ENCODE measurements at regions not wholly inside any gene's neighbourhood (a gene's known extent, or its start where the extent isn't known, plus 50 kb on each side); places are given as distances from the start of the nearest gene placed in this dataset.

DNA sequence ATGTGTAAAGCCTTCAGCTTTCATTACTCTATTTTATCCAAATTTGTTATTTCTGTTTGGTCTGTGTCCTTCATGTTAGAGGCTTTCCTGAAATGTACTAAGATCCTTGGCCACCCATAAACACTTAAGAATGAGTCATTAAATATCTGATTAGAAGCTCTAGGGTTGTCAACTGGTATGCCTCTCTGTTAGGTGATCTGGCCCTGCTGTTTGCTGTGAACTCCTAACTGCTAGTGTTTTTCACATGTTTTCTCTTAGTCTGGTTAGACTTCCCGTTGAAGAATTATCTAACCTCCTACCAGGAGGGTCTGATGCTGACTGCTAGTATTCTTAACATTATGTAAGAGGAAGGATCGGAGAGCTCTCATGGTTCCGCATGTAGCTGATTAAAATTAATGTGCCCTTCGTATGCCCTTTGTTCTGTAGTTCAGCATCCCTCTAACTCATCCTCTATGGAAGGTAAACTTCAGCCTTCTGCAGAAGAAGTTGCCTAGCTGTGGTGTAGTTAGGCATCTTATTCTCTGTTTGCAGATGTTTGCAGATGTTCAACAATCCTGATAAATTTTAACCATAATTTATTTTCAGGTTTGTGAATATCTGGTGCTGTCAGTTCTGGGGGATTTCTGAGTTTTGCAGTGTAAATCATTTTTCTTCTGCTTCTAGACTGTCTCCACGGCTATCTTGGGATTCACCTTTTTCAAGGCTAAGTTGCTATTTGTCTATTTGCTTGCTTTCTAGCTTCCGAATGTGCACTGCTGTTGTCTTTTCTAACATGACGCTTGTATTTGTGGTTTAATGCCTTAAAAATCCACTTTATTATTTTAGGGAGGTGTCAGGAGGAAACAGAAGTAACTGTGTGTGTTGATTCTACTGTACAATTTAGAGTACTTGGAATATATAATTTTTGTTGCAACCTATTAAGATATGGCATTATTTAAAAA lies 207.2 kb upstream of the SPRY2 start:
- H2AFZ ChIP-seq (ENCODE audit: low read length) = peak overlapping the region; percentile 66
- no peak overlapping the region for H3K4ac ChIP-seq (ENCODE audit: low read length)
- no peak overlapping the region for H3K14ac ChIP-seq (ENCODE audit: low read length)
- no peak overlapping the region for H3K23ac ChIP-seq (ENCODE audit: low read depth, low read length, poor library complexity)
- no peak overlapping the region for H4K8ac ChIP-seq (ENCODE audit: low read depth, low read length)
- no peak overlapping the region for H3K18ac ChIP-seq (ENCODE audit: low read length)
- no peak overlapping the region for H3K27ac ChIP-seq (replicated peaks; ENCODE audit: low read length)
- H3K4me3 ChIP-seq (ENCODE audit: low read length in 2 of 2) = no peak overlapping the region
- no peak overlapping the region for H3K4me2 ChIP-seq (ENCODE audit: insufficient read depth, low read length, poor library complexity, severe bottlenecking)
- H2BK12ac ChIP-seq (ENCODE audit: low read length) = no peak overlapping the region
- H3K36me3 ChIP-seq (replicated peaks in 1 of 2; ENCODE audit: control insufficient read depth in 2 of 2, insufficient read depth in 2 of 2, low read length in 2 of 2) = no peaks in the 10 kb centered on the region
- no peak overlapping the region for H3K9ac ChIP-seq (ENCODE audit: low read depth, low read length, poor library complexity)
- H2BK15ac ChIP-seq (ENCODE audit: low read length) = no peak overlapping the region
- peaks cover 2 to 19% of the 10 kb centered on the region in 2 donors for H3K4me1 ChIP-seq (ENCODE audit: control insufficient read depth in 2 of 2, insufficient read depth in 1 of 2, low read depth in 1 of 2, low read length in 2 of 2)
- no peaks in the 10 kb centered on the region for H3K79me1 ChIP-seq (ENCODE audit: low read depth, low read length)
- no peaks in the 10 kb centered on the region for H3K9me3 ChIP-seq (replicated peaks in 1 of 2; ENCODE audit: control insufficient read depth in 2 of 2, insufficient read depth in 1 of 2, low read depth in 1 of 2, low read length in 2 of 2)
- no peak overlapping the region for H2BK5ac ChIP-seq (ENCODE audit: low read length)
- H2AK5ac ChIP-seq (ENCODE audit: low read depth, low read length) = no peak overlapping the region
- no CpG with 5 or more reads among the region's 7 CpGs for WGBS, 2 donors (ENCODE audit: extremely low coverage in 2 of 2, insufficient read length in 2 of 2, insufficient replicate concordance in 1 of 2)
- no peak overlapping the region for H2BK120ac ChIP-seq (ENCODE audit: low read depth, low read length)
- DNase-seq (ENCODE audit: low spot score) = no peak
- H3K27me3 ChIP-seq (ENCODE audit: control insufficient read depth in 3 of 3, insufficient read depth in 3 of 3, low read depth in 1 of 3, low read length in 3 of 3) = no peaks in the 10 kb centered on the region
- no peak overlapping the region for H4K91ac ChIP-seq (ENCODE audit: low read depth, low read length, poor library complexity)

DNA sequence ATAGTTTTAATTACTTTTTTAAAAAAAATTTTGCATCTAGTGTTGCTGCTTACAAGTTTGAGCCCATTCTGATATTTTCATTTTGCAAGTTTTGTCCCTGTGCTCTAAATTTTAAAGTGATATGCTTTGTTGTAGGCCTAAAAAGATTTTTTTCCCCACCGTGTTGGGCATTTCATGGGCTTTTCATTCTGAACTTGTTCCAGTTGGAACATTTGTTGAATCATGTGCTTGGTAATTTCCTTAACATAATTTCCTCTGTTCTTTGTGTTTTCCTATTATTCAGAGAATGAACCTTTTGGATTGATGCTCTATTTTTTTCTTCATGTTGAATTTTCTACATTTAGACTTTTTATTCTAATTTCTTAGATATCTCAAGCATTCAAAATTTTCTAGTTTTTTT lies 206.4 kb upstream of the SPRY2 start:
- H3K27ac ChIP-seq (replicated peaks; ENCODE audit: low read length) = no peak overlapping the region
- H3K23ac ChIP-seq (ENCODE audit: low read depth, low read length, poor library complexity) = no peak overlapping the region
- H3K27me3 ChIP-seq (ENCODE audit: control insufficient read depth in 3 of 3, insufficient read depth in 3 of 3, low read depth in 1 of 3, low read length in 3 of 3) = no peaks in the 10 kb centered on the region

DNA sequence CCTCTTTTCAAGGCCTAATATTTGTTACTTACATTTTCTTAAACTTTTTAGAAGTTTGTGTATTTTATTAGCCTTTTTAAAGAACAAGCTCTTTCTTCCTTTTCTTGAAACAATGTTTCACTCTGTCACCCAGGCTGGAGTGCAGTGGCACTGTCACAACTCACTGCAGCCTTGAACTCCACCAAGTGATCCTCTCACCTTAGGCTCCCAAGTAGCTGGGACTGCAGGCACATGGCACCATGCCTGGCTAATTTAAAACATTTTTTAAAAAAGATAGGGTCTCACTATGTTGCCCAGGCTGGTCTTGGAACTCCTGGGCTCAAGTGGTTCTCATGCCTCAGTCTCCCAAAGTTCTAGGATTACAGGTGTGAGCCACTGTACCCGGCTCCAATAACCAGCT lies 192.2 kb upstream of the SPRY2 start:
- no CpG with 5 or more reads among the region's 1 CpG for WGBS, 2 donors (ENCODE audit: extremely low coverage in 2 of 2, insufficient read length in 2 of 2, insufficient replicate concordance in 1 of 2)
- H3K9ac ChIP-seq (ENCODE audit: low read depth, low read length, poor library complexity) = no peak overlapping the region
- H2BK5ac ChIP-seq (ENCODE audit: low read length) = no peak overlapping the region
- H3K9me3 ChIP-seq (replicated peaks in 1 of 2; ENCODE audit: control insufficient read depth in 2 of 2, insufficient read depth in 1 of 2, low read depth in 1 of 2, low read length in 2 of 2) = peaks cover 0 to 5% of the 10 kb centered on the region in 2 donors
- H3K36me3 ChIP-seq (replicated peaks in 1 of 2; ENCODE audit: control insufficient read depth in 2 of 2, insufficient read depth in 2 of 2, low read length in 2 of 2) = no peaks in the 10 kb centered on the region
- no peak overlapping the region for H4K91ac ChIP-seq (ENCODE audit: low read depth, low read length, poor library complexity)
- no peak overlapping the region for H4K8ac ChIP-seq (ENCODE audit: low read depth, low read length)
- no peak overlapping the region for H2BK15ac ChIP-seq (ENCODE audit: low read length)
- no peak overlapping the region for H3K18ac ChIP-seq (ENCODE audit: low read length)
- H2BK12ac ChIP-seq (ENCODE audit: low read length) = no peak overlapping the region
- H2BK120ac ChIP-seq (ENCODE audit: low read depth, low read length) = no peak overlapping the region
- H2AK5ac ChIP-seq (ENCODE audit: low read depth, low read length) = no peak overlapping the region
- no peak for DNase-seq (ENCODE audit: low spot score)
- H3K4me3 ChIP-seq (ENCODE audit: low read length in 2 of 2) = no peak overlapping the region
- H3K4ac ChIP-seq (ENCODE audit: low read length) = no peak overlapping the region
- H3K79me1 ChIP-seq (ENCODE audit: low read depth, low read length) = no peaks in the 10 kb centered on the region
- no peak overlapping the region for H3K27ac ChIP-seq (replicated peaks; ENCODE audit: low read length)
- no peak overlapping the region for H3K23ac ChIP-seq (ENCODE audit: low read depth, low read length, poor library complexity)
- H2AFZ ChIP-seq (ENCODE audit: low read length) = no peak overlapping the region
- H3K4me2 ChIP-seq (ENCODE audit: insufficient read depth, low read length, poor library complexity, severe bottlenecking) = no peak overlapping the region
- no peak overlapping the region for H3K14ac ChIP-seq (ENCODE audit: low read length)
- no peaks in the 10 kb centered on the region for H3K4me1 ChIP-seq (ENCODE audit: control insufficient read depth in 2 of 2, insufficient read depth in 1 of 2, low read depth in 1 of 2, low read length in 2 of 2)
- H3K27me3 ChIP-seq (ENCODE audit: control insufficient read depth in 3 of 3, insufficient read depth in 3 of 3, low read depth in 1 of 3, low read length in 3 of 3) = no peaks in the 10 kb centered on the region

More for the DNA sequence above, 206.4 kb upstream of the SPRY2 start:
- no peak overlapping the region for H3K4me3 ChIP-seq (ENCODE audit: low read length in 2 of 2)
- WGBS, 2 donors (ENCODE audit: extremely low coverage in 2 of 2, insufficient read length in 2 of 2, insufficient replicate concordance in 1 of 2) = no CpG with 5 or more reads among the region's 1 CpG
- no peak overlapping the region for H3K18ac ChIP-seq (ENCODE audit: low read length)
- H3K9me3 ChIP-seq (replicated peaks in 1 of 2; ENCODE audit: control insufficient read depth in 2 of 2, insufficient read depth in 1 of 2, low read depth in 1 of 2, low read length in 2 of 2) = peaks cover 0 to 3% of the 10 kb centered on the region in 2 donors
- no peak overlapping the region for H2AFZ ChIP-seq (ENCODE audit: low read length)
- H3K14ac ChIP-seq (ENCODE audit: low read length) = no peak overlapping the region
- H2BK15ac ChIP-seq (ENCODE audit: low read length) = no peak overlapping the region
- no peak overlapping the region for H2BK5ac ChIP-seq (ENCODE audit: low read length)
- no peak overlapping the region for H3K4ac ChIP-seq (ENCODE audit: low read length)
- H4K91ac ChIP-seq (ENCODE audit: low read depth, low read length, poor library complexity) = no peak overlapping the region
- no peak for DNase-seq (ENCODE audit: low spot score)
- H2BK120ac ChIP-seq (ENCODE audit: low read depth, low read length) = no peak overlapping the region
- H4K8ac ChIP-seq (ENCODE audit: low read depth, low read length) = no peak overlapping the region
- H2AK5ac ChIP-seq (ENCODE audit: low read depth, low read length) = no peak overlapping the region
- no peak overlapping the region for H3K9ac ChIP-seq (ENCODE audit: low read depth, low read length, poor library complexity)
- H3K4me1 ChIP-seq (ENCODE audit: control insufficient read depth in 2 of 2, insufficient read depth in 1 of 2, low read depth in 1 of 2, low read length in 2 of 2) = peaks cover 0 to 12% of the 10 kb centered on the region in 2 donors
- no peaks in the 10 kb centered on the region for H3K79me1 ChIP-seq (ENCODE audit: low read depth, low read length)
- H3K36me3 ChIP-seq (replicated peaks in 1 of 2; ENCODE audit: control insufficient read depth in 2 of 2, insufficient read depth in 2 of 2, low read length in 2 of 2) = no peaks in the 10 kb centered on the region
- no peak overlapping the region for H3K4me2 ChIP-seq (ENCODE audit: insufficient read depth, low read length, poor library complexity, severe bottlenecking)
- no peak overlapping the region for H2BK12ac ChIP-seq (ENCODE audit: low read length)

DNA sequence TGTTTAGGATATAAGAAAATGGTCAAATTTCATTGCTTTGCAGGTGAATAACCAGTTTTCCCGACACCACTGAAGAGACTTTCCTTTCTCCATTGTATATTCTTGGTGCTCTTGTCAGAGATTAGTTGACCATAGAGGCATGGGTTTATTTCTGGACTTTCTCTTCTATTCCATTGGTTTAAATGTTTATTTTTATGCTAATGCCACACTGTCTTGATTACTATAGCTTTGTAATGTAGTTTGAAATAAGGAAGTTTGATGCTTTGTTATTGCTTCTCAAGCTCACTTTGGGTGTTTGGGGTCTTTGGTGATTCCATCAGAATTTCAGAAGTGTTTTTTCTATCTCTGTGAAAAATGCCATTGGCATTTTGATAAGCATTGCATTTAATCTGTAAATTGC lies 190.0 kb upstream of the SPRY2 start:
- Histone ChIP-seq H2BK120ac (ENCODE audit: low read depth, low read length) (no peak overlapping the region), H4K91ac (ENCODE audit: low read depth, low read length, poor library complexity) (no peak overlapping the region), H4K8ac (ENCODE audit: low read depth, low read length) (no peak overlapping the region), H2BK15ac (ENCODE audit: low read length) (no peak overlapping the region), H2BK5ac (ENCODE audit: low read length) (no peak overlapping the region), H3K27me3 (ENCODE audit: control insufficient read depth in 3 of 3, insufficient read depth in 3 of 3, low read depth in 1 of 3, low read length in 3 of 3) (no peaks in the 10 kb centered on the region), H3K27ac (replicated peaks; ENCODE audit: low read length) (no peak overlapping the region), H3K9ac (ENCODE audit: low read depth, low read length, poor library complexity) (no peak overlapping the region), H3K14ac (ENCODE audit: low read length) (no peak overlapping the region), H2BK12ac (ENCODE audit: low read length) (no peak overlapping the region), H3K4me1 (ENCODE audit: control insufficient read depth in 2 of 2, insufficient read depth in 1 of 2, low read depth in 1 of 2, low read length in 2 of 2) (no peaks in the 10 kb centered on the region), H3K4me2 (ENCODE audit: insufficient read depth, low read length, poor library complexity, severe bottlenecking) (no peak overlapping the region), H3K9me3 (replicated peaks in 1 of 2; ENCODE audit: control insufficient read depth in 2 of 2, insufficient read depth in 1 of 2, low read depth in 1 of 2, low read length in 2 of 2) (peaks cover 0 to 10% of the 10 kb centered on the region in 2 donors), H3K4ac (ENCODE audit: low read length) (no peak overlapping the region), H3K4me3 (ENCODE audit: low read length in 2 of 2) (no peak overlapping the region), H2AK5ac (ENCODE audit: low read depth, low read length) (no peak overlapping the region), H2AFZ (ENCODE audit: low read length) (no peak overlapping the region), H3K23ac (ENCODE audit: low read depth, low read length, poor library complexity) (no peak overlapping the region), H3K79me1 (ENCODE audit: low read depth, low read length) (no peaks in the 10 kb centered on the region), H3K36me3 (replicated peaks in 1 of 2; ENCODE audit: control insufficient read depth in 2 of 2, insufficient read depth in 2 of 2, low read length in 2 of 2) (no peaks in the 10 kb centered on the region), H3K18ac (ENCODE audit: low read length) (no peak overlapping the region)
- no CpG with 5 or more reads among the region's 1 CpG for WGBS, 2 donors (ENCODE audit: extremely low coverage in 2 of 2, insufficient read length in 2 of 2, insufficient replicate concordance in 1 of 2)
- no peak for DNase-seq (ENCODE audit: low spot score)

Data from neuronal stem cell (in vitro differentiated cells).